ENCODE measurements at regions not wholly inside any gene's neighbourhood (a gene's known extent, or its start where the extent isn't known, plus 50 kb on each side); places are given as distances from the start of the nearest gene placed in this dataset.

GRCh38 chr3:43219616-43220015, 66.7 kb upstream of the SNRK start:
- Histone ChIP-seq H2AFZ (ENCODE audit: low read length) (no peak overlapping the region), H3K27me3 (ENCODE audit: insufficient read depth, low read length) (peaks cover 14% of the 10 kb centered on the region), H4K20me1 (ENCODE audit: insufficient read depth, low read length) (no peaks in the 10 kb centered on the region)

GRCh38 chr3:43218921-43219320, 67.4 kb upstream of the SNRK start:
- Histone ChIP-seq H4K20me1 (ENCODE audit: insufficient read depth, low read length) (no peaks in the 10 kb centered on the region), H3K27me3 (ENCODE audit: insufficient read depth, low read length) (peaks cover 14% of the 10 kb centered on the region), H2AFZ (ENCODE audit: low read length) (no peak overlapping the region), H3K4me1 (ENCODE audit: insufficient read depth, low read length) (no peaks in the 10 kb centered on the region), H3K36me3 (ENCODE audit: insufficient read depth, low read length) (no peaks in the 10 kb centered on the region), H3K27ac (ENCODE audit: low read depth, low read length) (no peak overlapping the region), H3K79me2 (ENCODE audit: insufficient read depth, low read length) (no peaks in the 10 kb centered on the region), H3K9me3 (ENCODE audit: low read depth, low read length) (no peaks in the 10 kb centered on the region), H3K4me2 (ENCODE audit: insufficient read depth, low read length) (no peak overlapping the region), H3K4me3 (ENCODE audit: insufficient read depth, low read length) (no peak overlapping the region)
- TF ChIP-seq CTCF (IDR thresholded peaks at IDR 0.05; ENCODE audit: extremely low read depth, low read depth, low read length), result no peak
- no peak for DNase-seq (ENCODE audit: insufficient read length, low spot score, missing footprints)

More at GRCh38 chr3:43219616-43220015, 66.7 kb upstream of the SNRK start:
- no peak for DNase-seq (ENCODE audit: insufficient read length, low spot score, missing footprints)
- Histone ChIP-seq H3K9me3 (ENCODE audit: low read depth, low read length) (no peaks in the 10 kb centered on the region), H3K4me2 (ENCODE audit: insufficient read depth, low read length) (no peak overlapping the region), H3K79me2 (ENCODE audit: insufficient read depth, low read length) (no peaks in the 10 kb centered on the region), H3K36me3 (ENCODE audit: insufficient read depth, low read length) (no peaks in the 10 kb centered on the region), H3K27ac (ENCODE audit: low read depth, low read length) (no peak overlapping the region), H3K4me1 (ENCODE audit: insufficient read depth, low read length) (no peaks in the 10 kb centered on the region), H3K4me3 (ENCODE audit: insufficient read depth, low read length) (no peak overlapping the region)
- TF ChIP-seq CTCF (IDR thresholded peaks at IDR 0.05; ENCODE audit: extremely low read depth, low read depth, low read length), result no peak

GRCh38 chr3:43218156-43218555, 68.2 kb upstream of the SNRK start:
- H3K79me2 ChIP-seq (ENCODE audit: insufficient read depth, low read length), result no peaks in the 10 kb centered on the region
- TF ChIP-seq CTCF (IDR thresholded peaks at IDR 0.05; ENCODE audit: extremely low read depth, low read depth, low read length), result no peak

GRCh38 chr3:43217633-43218032, 68.7 kb upstream of the SNRK start:
- Histone ChIP-seq H3K9me3 (ENCODE audit: low read depth, low read length) (no peaks in the 10 kb centered on the region), H3K27ac (ENCODE audit: low read depth, low read length) (no peak overlapping the region), H3K4me1 (ENCODE audit: insufficient read depth, low read length) (no peaks in the 10 kb centered on the region), H3K4me2 (ENCODE audit: insufficient read depth, low read length) (no peak overlapping the region), H4K20me1 (ENCODE audit: insufficient read depth, low read length) (no peaks in the 10 kb centered on the region), H3K79me2 (ENCODE audit: insufficient read depth, low read length) (no peaks in the 10 kb centered on the region), H2AFZ (ENCODE audit: low read length) (no peak overlapping the region), H3K27me3 (ENCODE audit: insufficient read depth, low read length) (peaks cover 14% of the 10 kb centered on the region), H3K4me3 (ENCODE audit: insufficient read depth, low read length) (no peak overlapping the region), H3K36me3 (ENCODE audit: insufficient read depth, low read length) (no peaks in the 10 kb centered on the region)
- no peak for TF ChIP-seq CTCF (IDR thresholded peaks at IDR 0.05; ENCODE audit: extremely low read depth, low read depth, low read length)
- peak; percentile 69 for DNase-seq (ENCODE audit: insufficient read length, low spot score, missing footprints)

More at GRCh38 chr3:43218156-43218555, 68.2 kb upstream of the SNRK start:
- H3K4me3 ChIP-seq (ENCODE audit: insufficient read depth, low read length), result no peak overlapping the region
- no peak overlapping the region for H2AFZ ChIP-seq (ENCODE audit: low read length)
- H3K36me3 ChIP-seq (ENCODE audit: insufficient read depth, low read length), result no peaks in the 10 kb centered on the region
- H3K4me1 ChIP-seq (ENCODE audit: insufficient read depth, low read length), result no peaks in the 10 kb centered on the region
- H3K4me2 ChIP-seq (ENCODE audit: insufficient read depth, low read length), result no peak overlapping the region
- no peak for DNase-seq (ENCODE audit: insufficient read length, low spot score, missing footprints)
- no peaks in the 10 kb centered on the region for H4K20me1 ChIP-seq (ENCODE audit: insufficient read depth, low read length)
- H3K27ac ChIP-seq (ENCODE audit: low read depth, low read length), result no peak overlapping the region
- H3K27me3 ChIP-seq (ENCODE audit: insufficient read depth, low read length), result peaks cover 14% of the 10 kb centered on the region
- no peaks in the 10 kb centered on the region for H3K9me3 ChIP-seq (ENCODE audit: low read depth, low read length)
